ENCODE measurements at regions not wholly inside any gene's neighbourhood (a gene's known extent, or its start where the extent isn't known, plus 50 kb on each side); places are given as distances from the start of the nearest gene placed in this dataset.
"Not testable (repeated sequence)": the region's sequence is repeated elsewhere in the genome, so short reads cannot be mapped to it uniquely, and the experiment has no call there.

DNA sequence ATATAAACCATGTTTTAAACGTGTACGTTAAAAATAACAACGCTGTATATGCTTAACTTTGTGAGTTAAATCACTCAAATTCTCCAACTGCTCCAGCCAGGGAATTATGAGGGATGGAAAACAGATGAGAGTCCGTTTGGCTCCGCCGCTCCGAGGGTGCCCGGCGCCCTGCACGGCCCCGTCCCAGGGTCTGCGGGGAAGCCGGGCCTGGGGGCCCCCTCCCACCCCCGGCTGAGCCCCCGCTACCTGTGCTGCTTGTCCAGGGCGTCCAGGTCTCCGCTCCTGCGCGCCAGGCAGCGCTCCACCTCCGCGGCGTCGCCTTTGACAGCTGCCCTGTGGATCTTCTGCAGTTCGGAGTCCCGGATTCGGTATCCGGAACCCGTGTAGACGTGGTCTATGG, 415.5 kb downstream of the FOXD4L4 start:
- H3K4me3 ChIP-seq (ENCODE audit: low read length in 2 of 2); H3K27me3 ChIP-seq (ENCODE audit: control insufficient read depth in 1 of 2, insufficient read depth in 2 of 2, low read length in 2 of 2); H3K9me3 ChIP-seq (ENCODE audit: control insufficient read depth in 2 of 2, low read length in 2 of 2); H3K4me1 ChIP-seq (ENCODE audit: control insufficient read depth, insufficient read depth, low read length); H3K27ac ChIP-seq (ENCODE audit: low read length); H3K9ac ChIP-seq (ENCODE audit: low read length in 2 of 2); H3K36me3 ChIP-seq (ENCODE audit: control insufficient read depth in 2 of 2, insufficient read depth in 2 of 2, low read length in 2 of 2): not testable (repeated sequence)

DNA sequence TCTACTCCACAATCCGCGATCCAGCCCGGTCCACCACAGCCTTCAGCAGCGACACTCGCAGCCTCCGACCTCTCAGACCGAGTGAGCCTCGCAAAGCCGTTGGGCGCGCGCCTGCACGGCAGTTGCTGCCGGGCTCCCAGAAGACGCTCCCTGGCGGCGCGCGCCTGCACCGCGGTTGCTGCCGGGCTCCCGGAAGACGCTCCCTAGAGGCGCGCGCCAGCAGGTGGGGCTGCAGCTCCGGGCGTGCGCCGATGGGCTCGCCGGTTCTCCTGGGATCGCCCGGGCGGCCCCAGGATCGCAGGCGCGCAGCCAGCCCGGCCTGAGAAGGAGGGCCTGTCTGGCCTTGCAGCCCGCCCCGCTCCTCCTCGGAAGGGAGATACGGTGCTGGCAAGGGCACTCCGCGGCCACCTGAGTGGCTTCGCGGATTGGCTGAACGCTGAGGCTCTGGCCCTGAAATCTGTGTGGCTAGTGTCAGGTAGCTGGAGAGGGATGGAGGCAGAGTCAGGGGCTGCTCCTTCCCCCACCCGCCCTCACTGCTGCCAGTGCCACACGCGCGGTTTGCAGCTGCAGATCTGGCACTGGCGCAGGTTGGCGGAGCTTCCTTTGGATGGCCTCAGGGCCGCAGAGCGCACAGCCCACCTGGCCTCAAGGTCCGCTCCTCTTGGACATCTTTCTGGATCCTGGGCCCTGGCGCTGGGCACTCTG, 416.2 kb downstream of the FOXD4L4 start:
- H3K4me1 ChIP-seq (ENCODE audit: control insufficient read depth, insufficient read depth, low read length); H3K9me3 ChIP-seq (ENCODE audit: control insufficient read depth in 2 of 2, low read length in 2 of 2); H3K27me3 ChIP-seq (ENCODE audit: control insufficient read depth in 1 of 2, insufficient read depth in 2 of 2, low read length in 2 of 2); H3K36me3 ChIP-seq (ENCODE audit: control insufficient read depth in 2 of 2, insufficient read depth in 2 of 2, low read length in 2 of 2); H3K9ac ChIP-seq (ENCODE audit: low read length in 2 of 2); H3K27ac ChIP-seq (ENCODE audit: low read length): not testable (repeated sequence)
- H3K4me3 ChIP-seq (ENCODE audit: low read length in 2 of 2): peak overlapping the region in 1 of 2 donors; percentile 47

DNA sequence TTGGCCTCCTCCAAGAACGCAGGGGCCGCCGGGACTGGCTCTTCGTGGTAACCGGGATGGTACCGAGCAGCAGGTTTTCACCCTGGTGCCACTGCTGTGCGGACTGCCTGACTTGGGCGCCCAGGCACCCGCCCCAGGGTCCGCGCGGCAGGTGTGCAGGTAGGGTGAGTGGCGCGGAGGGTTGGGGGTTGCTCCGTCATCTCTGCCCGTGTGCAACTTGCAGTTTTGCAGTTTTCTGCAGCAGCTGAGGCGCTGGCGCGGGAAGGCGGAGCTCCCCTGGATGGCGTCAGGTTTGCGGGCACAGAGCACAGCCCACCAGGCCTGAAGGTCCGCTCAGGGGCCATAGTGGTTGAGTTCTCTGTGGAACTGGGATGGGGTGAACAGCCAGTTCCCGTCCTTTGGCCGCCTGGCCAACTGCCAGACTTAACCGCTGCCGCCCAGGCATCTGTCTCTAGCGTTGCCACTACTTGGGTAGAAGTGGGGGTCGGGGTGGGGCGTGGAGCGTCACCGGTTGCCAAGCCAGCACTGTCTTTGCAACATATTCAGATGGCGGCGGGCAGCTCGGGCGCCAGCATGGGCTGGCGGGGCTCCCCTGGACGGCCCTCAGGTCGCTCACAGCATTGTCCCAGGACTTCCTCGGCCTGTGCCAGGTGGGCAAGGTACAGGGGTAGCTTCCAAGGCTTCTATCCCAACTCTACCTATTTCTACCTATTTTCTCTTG, 417.2 kb downstream of the FOXD4L4 start:
- H3K27ac ChIP-seq (ENCODE audit: low read length); H3K4me1 ChIP-seq (ENCODE audit: control insufficient read depth, insufficient read depth, low read length); H3K4me3 ChIP-seq (ENCODE audit: low read length in 2 of 2); H3K27me3 ChIP-seq (ENCODE audit: control insufficient read depth in 1 of 2, insufficient read depth in 2 of 2, low read length in 2 of 2); H3K9me3 ChIP-seq (ENCODE audit: control insufficient read depth in 2 of 2, low read length in 2 of 2); H3K36me3 ChIP-seq (ENCODE audit: control insufficient read depth in 2 of 2, insufficient read depth in 2 of 2, low read length in 2 of 2); H3K9ac ChIP-seq (ENCODE audit: low read length in 2 of 2): not testable (repeated sequence)

DNA sequence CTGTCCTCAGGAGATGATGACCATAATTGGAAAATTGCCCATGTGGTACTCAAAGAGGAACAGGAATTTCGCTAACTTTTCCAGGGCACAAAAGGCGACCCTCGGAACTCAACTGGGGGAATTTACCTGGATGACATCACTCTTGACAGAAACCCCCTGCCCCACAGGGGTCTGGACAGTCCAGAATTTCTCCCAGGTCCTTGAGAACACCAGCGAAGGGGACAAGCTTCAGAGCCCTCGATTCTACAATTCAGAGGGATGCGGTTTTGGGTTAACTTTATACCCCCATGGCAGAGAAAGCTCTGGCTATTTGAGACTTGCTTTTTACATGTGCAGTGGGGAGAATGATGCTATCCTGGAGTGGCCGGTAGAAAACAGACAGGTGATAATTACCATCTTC, 445.4 kb downstream of the FOXD4L4 start:
- H3K9me3 ChIP-seq (ENCODE audit: control insufficient read depth in 2 of 2, low read length in 2 of 2): not testable (repeated sequence)

DNA sequence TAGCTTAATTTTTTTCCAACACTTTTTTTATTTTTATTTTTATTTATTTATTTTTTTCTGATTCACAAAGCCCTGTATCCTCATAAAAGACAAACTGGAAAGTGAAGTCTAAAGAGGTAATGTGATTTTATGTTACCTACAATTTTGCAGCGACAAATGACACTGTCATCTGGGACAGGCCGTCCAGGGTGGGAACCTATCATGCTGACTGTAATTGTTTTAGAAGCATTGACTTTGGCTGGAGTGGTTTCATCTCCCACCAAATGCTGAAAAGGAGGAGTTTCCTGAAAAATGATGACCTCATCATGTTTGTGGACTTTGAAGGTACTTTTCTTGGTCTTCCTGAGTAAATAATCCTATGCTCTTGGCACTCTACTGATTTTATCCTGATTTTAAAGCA, 446.7 kb downstream of the FOXD4L4 start:
- not testable (repeated sequence) for H3K9me3 ChIP-seq (ENCODE audit: control insufficient read depth in 2 of 2, low read length in 2 of 2); H3K4me3 ChIP-seq (ENCODE audit: low read length in 2 of 2); H3K4me1 ChIP-seq (ENCODE audit: control insufficient read depth, insufficient read depth, low read length); H3K27me3 ChIP-seq (ENCODE audit: control insufficient read depth in 1 of 2, insufficient read depth in 2 of 2, low read length in 2 of 2); H3K36me3 ChIP-seq (ENCODE audit: control insufficient read depth in 2 of 2, insufficient read depth in 2 of 2, low read length in 2 of 2); H3K9ac ChIP-seq (ENCODE audit: low read length in 2 of 2); H3K27ac ChIP-seq (ENCODE audit: low read length)

More for the DNA sequence above, 445.4 kb downstream of the FOXD4L4 start:
- not testable (repeated sequence) for H3K36me3 ChIP-seq (ENCODE audit: control insufficient read depth in 2 of 2, insufficient read depth in 2 of 2, low read length in 2 of 2); H3K9ac ChIP-seq (ENCODE audit: low read length in 2 of 2); H3K4me3 ChIP-seq (ENCODE audit: low read length in 2 of 2); H3K4me1 ChIP-seq (ENCODE audit: control insufficient read depth, insufficient read depth, low read length); H3K27me3 ChIP-seq (ENCODE audit: control insufficient read depth in 1 of 2, insufficient read depth in 2 of 2, low read length in 2 of 2); H3K27ac ChIP-seq (ENCODE audit: low read length)

DNA sequence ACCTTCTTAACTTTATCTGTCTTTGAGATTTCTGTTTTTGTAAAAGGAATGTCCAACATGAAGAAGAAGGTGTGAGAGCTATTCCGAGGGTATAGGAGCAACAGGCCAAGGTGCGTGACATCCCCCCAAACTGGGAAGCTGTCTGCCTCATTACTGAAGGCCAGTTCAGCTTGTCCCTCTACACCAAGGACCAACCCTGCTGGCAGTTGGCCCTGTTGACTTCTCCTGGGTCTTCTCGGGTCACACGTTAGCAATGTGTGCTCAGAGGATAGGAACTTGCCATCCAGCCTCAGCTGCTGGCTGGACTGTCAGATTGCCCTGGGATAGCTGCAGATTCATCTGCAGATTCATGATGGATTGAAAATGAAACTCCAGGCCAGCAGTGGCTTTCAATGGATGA, 460.3 kb downstream of the FOXD4L4 start:
- not testable (repeated sequence) for H3K9me3 ChIP-seq (ENCODE audit: control insufficient read depth in 2 of 2, low read length in 2 of 2)

DNA sequence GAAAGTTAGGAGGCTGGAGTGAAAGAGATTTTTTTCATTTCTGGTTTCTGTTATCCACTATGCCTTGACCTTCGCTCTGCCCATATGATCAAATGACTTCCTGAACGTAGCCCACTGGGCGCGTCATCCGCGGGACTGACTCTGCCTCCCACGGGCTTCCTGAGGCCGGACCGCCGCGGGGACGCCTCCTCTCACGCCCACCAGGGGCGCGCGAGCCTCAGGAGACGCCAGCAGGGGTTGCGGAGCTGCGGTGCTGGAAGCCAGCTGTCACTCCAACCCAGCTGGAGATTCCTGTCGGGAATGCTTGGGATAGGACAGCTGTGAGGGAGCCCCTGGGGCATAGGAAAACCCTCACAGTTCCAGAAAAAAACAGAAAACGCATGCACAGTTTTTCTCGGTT, 461.5 kb downstream of the FOXD4L4 start:
- not testable (repeated sequence) for H3K36me3 ChIP-seq (ENCODE audit: control insufficient read depth in 2 of 2, insufficient read depth in 2 of 2, low read length in 2 of 2); H3K9ac ChIP-seq (ENCODE audit: low read length in 2 of 2); H3K27ac ChIP-seq (ENCODE audit: low read length); H3K9me3 ChIP-seq (ENCODE audit: control insufficient read depth in 2 of 2, low read length in 2 of 2); H3K27me3 ChIP-seq (ENCODE audit: control insufficient read depth in 1 of 2, insufficient read depth in 2 of 2, low read length in 2 of 2); H3K4me3 ChIP-seq (ENCODE audit: low read length in 2 of 2); H3K4me1 ChIP-seq (ENCODE audit: control insufficient read depth, insufficient read depth, low read length)

More for the DNA sequence above, 460.3 kb downstream of the FOXD4L4 start:
- H3K27me3 ChIP-seq (ENCODE audit: control insufficient read depth in 1 of 2, insufficient read depth in 2 of 2, low read length in 2 of 2); H3K9ac ChIP-seq (ENCODE audit: low read length in 2 of 2); H3K27ac ChIP-seq (ENCODE audit: low read length); H3K4me3 ChIP-seq (ENCODE audit: low read length in 2 of 2); H3K36me3 ChIP-seq (ENCODE audit: control insufficient read depth in 2 of 2, insufficient read depth in 2 of 2, low read length in 2 of 2); H3K4me1 ChIP-seq (ENCODE audit: control insufficient read depth, insufficient read depth, low read length): not testable (repeated sequence)

DNA sequence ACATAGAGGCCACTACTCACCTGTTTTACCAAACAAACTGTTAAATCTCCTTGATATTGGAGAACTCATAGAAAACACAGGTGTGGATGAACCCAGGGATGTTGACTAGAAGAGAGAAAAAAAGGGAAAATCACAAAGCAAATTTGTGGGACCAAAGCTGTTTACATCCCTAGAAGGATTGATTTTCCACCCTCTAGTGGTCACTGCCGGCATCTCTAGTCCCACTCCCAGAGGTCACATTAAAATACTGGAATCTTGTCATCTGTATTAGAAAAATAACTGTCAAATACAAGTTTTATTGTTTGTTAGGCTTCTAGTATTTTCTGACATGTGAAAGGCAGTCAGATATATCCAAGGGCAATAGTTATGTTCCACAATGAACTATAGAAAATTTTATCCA, 469.7 kb downstream of the FOXD4L4 start:
- not testable (repeated sequence) for H3K36me3 ChIP-seq (ENCODE audit: control insufficient read depth in 2 of 2, insufficient read depth in 2 of 2, low read length in 2 of 2); H3K9ac ChIP-seq (ENCODE audit: low read length in 2 of 2); H3K9me3 ChIP-seq (ENCODE audit: control insufficient read depth in 2 of 2, low read length in 2 of 2); H3K4me3 ChIP-seq (ENCODE audit: low read length in 2 of 2); H3K27ac ChIP-seq (ENCODE audit: low read length); H3K27me3 ChIP-seq (ENCODE audit: control insufficient read depth in 1 of 2, insufficient read depth in 2 of 2, low read length in 2 of 2); H3K4me1 ChIP-seq (ENCODE audit: control insufficient read depth, insufficient read depth, low read length)

DNA sequence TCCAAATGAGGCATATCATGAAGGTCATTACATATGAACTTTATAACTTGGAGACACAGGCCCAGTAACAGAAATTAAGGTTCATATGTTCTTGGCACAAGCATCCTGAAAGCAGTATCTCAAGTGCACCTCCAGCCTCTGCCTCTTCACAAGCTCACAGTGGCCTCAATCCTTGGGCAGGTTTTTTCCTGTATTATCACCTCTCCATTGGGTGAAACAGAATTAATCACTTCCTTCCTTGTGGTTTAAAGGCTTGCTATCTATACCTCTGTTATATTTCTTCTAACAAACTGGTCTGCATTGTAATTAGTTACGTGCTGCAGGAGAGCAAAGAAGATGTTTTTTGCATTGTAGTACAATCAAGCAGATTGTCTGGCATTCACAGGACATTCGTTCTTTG, 471.0 kb downstream of the FOXD4L4 start:
- not testable (repeated sequence) for H3K27me3 ChIP-seq (ENCODE audit: control insufficient read depth in 1 of 2, insufficient read depth in 2 of 2, low read length in 2 of 2)

DNA sequence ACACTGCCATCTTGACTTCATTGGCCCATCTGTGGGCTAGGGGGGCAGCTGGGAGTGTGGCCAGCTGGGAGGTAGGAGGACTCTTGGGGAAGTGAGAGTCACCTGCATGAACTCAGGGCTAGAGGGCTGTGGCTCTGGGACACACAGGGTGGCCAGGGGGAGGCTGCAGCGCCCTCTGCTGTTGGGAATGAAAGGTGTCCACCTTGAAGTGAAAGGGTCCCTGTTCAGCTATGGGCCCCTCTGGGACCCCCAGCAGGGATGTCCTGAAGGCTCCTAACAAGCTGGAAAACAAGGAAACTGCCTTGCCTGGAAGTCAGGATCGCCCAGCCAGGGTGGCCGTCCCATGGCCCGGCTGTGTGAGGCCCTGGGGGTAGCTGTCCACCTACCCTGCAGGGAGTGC, 507.8 kb downstream of the FOXD4L4 start:
- not testable (repeated sequence) for H3K27ac ChIP-seq (ENCODE audit: low read length); H3K4me3 ChIP-seq (ENCODE audit: low read length in 2 of 2); H3K9ac ChIP-seq (ENCODE audit: low read length in 2 of 2); H3K27me3 ChIP-seq (ENCODE audit: control insufficient read depth in 1 of 2, insufficient read depth in 2 of 2, low read length in 2 of 2); H3K36me3 ChIP-seq (ENCODE audit: control insufficient read depth in 2 of 2, insufficient read depth in 2 of 2, low read length in 2 of 2); H3K9me3 ChIP-seq (ENCODE audit: control insufficient read depth in 2 of 2, low read length in 2 of 2); H3K4me1 ChIP-seq (ENCODE audit: control insufficient read depth, insufficient read depth, low read length)

More for the DNA sequence above, 471.0 kb downstream of the FOXD4L4 start:
- not testable (repeated sequence) for H3K4me3 ChIP-seq (ENCODE audit: low read length in 2 of 2); H3K9me3 ChIP-seq (ENCODE audit: control insufficient read depth in 2 of 2, low read length in 2 of 2); H3K4me1 ChIP-seq (ENCODE audit: control insufficient read depth, insufficient read depth, low read length); H3K36me3 ChIP-seq (ENCODE audit: control insufficient read depth in 2 of 2, insufficient read depth in 2 of 2, low read length in 2 of 2); H3K27ac ChIP-seq (ENCODE audit: low read length); H3K9ac ChIP-seq (ENCODE audit: low read length in 2 of 2)

DNA sequence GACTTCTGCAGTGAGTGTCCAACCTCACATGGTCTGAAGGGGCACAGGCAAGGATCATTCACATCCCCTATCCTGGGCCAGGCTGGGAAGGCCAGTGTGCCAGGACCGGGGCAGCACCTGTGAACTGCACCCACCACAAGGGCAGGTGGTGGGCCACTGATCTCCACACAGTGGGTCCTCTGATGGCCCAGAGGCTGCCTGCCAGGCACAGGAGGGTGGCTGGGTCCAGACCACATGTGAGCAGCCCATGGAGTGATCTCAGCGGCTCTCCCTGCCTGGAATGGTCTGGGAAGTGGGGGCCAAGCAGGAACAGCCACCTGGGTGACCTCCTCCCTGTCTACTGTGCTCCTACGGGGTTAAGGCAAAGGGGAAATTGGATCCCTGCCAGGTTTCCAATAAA, 508.5 kb downstream of the FOXD4L4 start:
- H3K4me1 ChIP-seq (ENCODE audit: control insufficient read depth, insufficient read depth, low read length); H3K27me3 ChIP-seq (ENCODE audit: control insufficient read depth in 1 of 2, insufficient read depth in 2 of 2, low read length in 2 of 2): not testable (repeated sequence)

More for the DNA sequence above, 508.5 kb downstream of the FOXD4L4 start:
- not testable (repeated sequence) for H3K9me3 ChIP-seq (ENCODE audit: control insufficient read depth in 2 of 2, low read length in 2 of 2); H3K4me3 ChIP-seq (ENCODE audit: low read length in 2 of 2); H3K27ac ChIP-seq (ENCODE audit: low read length); H3K36me3 ChIP-seq (ENCODE audit: control insufficient read depth in 2 of 2, insufficient read depth in 2 of 2, low read length in 2 of 2); H3K9ac ChIP-seq (ENCODE audit: low read length in 2 of 2)

All from stomach smooth muscle (tissue), 2 donors.